Uterus (tissue), 3 donors: ENCODE measurements at regions not wholly inside any gene's neighbourhood (a gene's known extent, or its start where the extent isn't known, plus 50 kb on each side); places are given as distances from the start of the nearest gene placed in this dataset.

Experiments
- DNase-seq, 2 donors: peaks; one replicate each; pipeline ENCODE4 v3.0.0-alpha.2; 2019 to 2020
- H3K27ac ChIP-seq, 2 donors: fragments of 200-600 bp; sonication (generic); 1 replicate in 1 of 2; 2 replicates in 1 of 2; pipeline ENCODE4 v1.5.1; 2016 to 2018
- H3K27me3 ChIP-seq, 2 donors: fragments of 200-600 bp; sonication (generic); one replicate each; pipeline ENCODE4 v1.5.1; 2018 to 2019; ENCODE audit warnings: control low read depth in 1 of 2
- H3K36me3 ChIP-seq, 2 donors: fragments of 200-600 bp; sonication (generic); one replicate each; pipeline ENCODE4 v1.5.1; 2019; ENCODE audit warnings: control low read depth in 1 of 2
- H3K4me1 ChIP-seq, 2 donors: fragments of 200-600 bp; sonication (generic); one replicate each; pipeline ENCODE4 v1.5.1; 2018 to 2019; ENCODE audit warnings: control low read depth in 1 of 2
- H3K4me3 ChIP-seq, 2 donors: fragments of 200-600 bp; sonication (generic); 1 replicate in 1 of 2; 2 replicates in 1 of 2; pipeline ENCODE4 v1.5.1; 2018 to 2019; ENCODE audit warnings: mild to moderate bottlenecking in 1 of 2
- H3K9me3 ChIP-seq, 2 donors: fragments of 200-600 bp; sonication (generic); one replicate each; pipeline ENCODE4 v1.5.1; 2019; ENCODE audit warnings: control low read depth in 1 of 2
- CTCF ChIP-seq, 4 experiments: fragments of 200-600 bp in 2 of 4; fragments of 450-650 bp in 2 of 4; sonication (generic) in 2 of 4; IDR thresholded peaks; one replicate each; pipeline ENCODE4 v1.5.1; 2016 to 2019; ENCODE audit warnings: antibody characterized with exemption in 4 of 4, mild to moderate bottlenecking in 2 of 4, moderate library complexity in 1 of 4
- POLR2A ChIP-seq, 2 donors: fragments of 450-650 bp; IDR thresholded peaks; one replicate each; pipeline ENCODE4 v1.6.1; 2016; ENCODE audit warnings: antibody characterized with exemption in 2 of 2, mild to moderate bottlenecking in 1 of 2, moderate library complexity in 1 of 2
- intact Hi-C: fragments of 100-400 bp; cut with DNase I; formaldehyde crosslinking; loops from one replicate; pipeline ENCODE4 v1.15.1; 2023; ENCODE audit warnings: low total_unique reads
- donor health status: DM: yes; HTN: yes; CAD: no.

GRCh38 chr18:67682516-67682915, 166.0 kb upstream of the DSEL start:
- H3K9me3 ChIP-seq, result no peaks in the 10 kb centered on the region
- no peak overlapping the region for H3K4me3 ChIP-seq
- TF ChIP-seq CTCF (IDR thresholded peaks at IDR 0.05) (no peak), POLR2A (IDR thresholded peaks at IDR 0.05) (no peak)
- intact Hi-C loops, result no loop called here
- H3K27ac ChIP-seq, result no peak overlapping the region
- no peaks in the 10 kb centered on the region for H3K4me1 ChIP-seq
- H3K27me3 ChIP-seq, result no peaks in the 10 kb centered on the region
- H3K36me3 ChIP-seq, result no peaks in the 10 kb centered on the region
- no peak for DNase-seq

- H3K9me3 ChIP-seq, result no peaks in the 10 kb centered on the region
- intact Hi-C loops, result no loop called here
These were observed 161.0 kb upstream of the DSEL start for GRCh38 chr18:67677489-67677888.

GRCh38 chr18:67672716-67673115, 156.2 kb upstream of the DSEL start:
- TF ChIP-seq POLR2A (IDR thresholded peaks at IDR 0.05), result no peak
- no peak for TF ChIP-seq CTCF (IDR thresholded peaks at IDR 0.05)
- Histone ChIP-seq H3K9me3 (no peaks in the 10 kb centered on the region), H3K4me1 (no peaks in the 10 kb centered on the region), H3K27me3 (no peaks in the 10 kb centered on the region), H3K36me3 (no peaks in the 10 kb centered on the region), H3K4me3 (no peak overlapping the region), H3K27ac (no peak overlapping the region)
- DNase-seq, result no peak
- intact Hi-C loops, result no loop called here

More at GRCh38 chr18:67677489-67677888, 161.0 kb upstream of the DSEL start:
- Histone ChIP-seq H3K27ac (no peak overlapping the region), H3K4me1 (no peaks in the 10 kb centered on the region), H3K27me3 (no peaks in the 10 kb centered on the region), H3K36me3 (no peaks in the 10 kb centered on the region), H3K4me3 (no peak overlapping the region)
- DNase-seq, result no peak
- no peak for TF ChIP-seq POLR2A (IDR thresholded peaks at IDR 0.05)
- no peak for TF ChIP-seq CTCF (IDR thresholded peaks at IDR 0.05)

- Histone ChIP-seq H3K36me3 (no peaks in the 10 kb centered on the region), H3K9me3 (no peaks in the 10 kb centered on the region), H3K27me3 (no peaks in the 10 kb centered on the region), H3K4me3 (no peak overlapping the region), H3K27ac (no peak overlapping the region), H3K4me1 (no peaks in the 10 kb centered on the region)
- no peak for DNase-seq
- TF ChIP-seq CTCF (IDR thresholded peaks at IDR 0.05) (no peak), POLR2A (IDR thresholded peaks at IDR 0.05) (no peak)
- intact Hi-C loops, result no loop called here
These were observed 155.6 kb upstream of the DSEL start for GRCh38 chr18:67672155-67672554.

GRCh38 chr18:67670024-67670543, 153.6 kb upstream of the DSEL start:
- Histone ChIP-seq H3K27ac (no peak overlapping the region), H3K36me3 (no peaks in the 10 kb centered on the region), H3K27me3 (no peaks in the 10 kb centered on the region), H3K4me1 (no peaks in the 10 kb centered on the region), H3K4me3 (no peak overlapping the region), H3K9me3 (no peaks in the 10 kb centered on the region)
- TF ChIP-seq CTCF (IDR thresholded peaks at IDR 0.05) (no peak), POLR2A (IDR thresholded peaks at IDR 0.05) (no peak)
- intact Hi-C loops, result no loop called here
- DNase-seq, result no peak
